CD4-positive, alpha-beta T cell treated with Interleukin-2 at 100 ng/mL for 4 hours (primary cell): ENCODE measurements at regions not wholly inside any gene's neighbourhood (a gene's known extent, or its start where the extent isn't known, plus 50 kb on each side); places are given as distances from the start of the nearest gene placed in this dataset.

Source experiments
- DNase-seq: peaks from one replicate; pipeline ENCODE4 v3.0.0-alpha.2; 2020; ENCODE audit warnings: low spot score

GRCh38 chr7:70986297-70986696 is 145.6 kb upstream of the GALNT17 start:
- no peak for DNase-seq

GRCh38 chr7:70994176-70994575 is 137.8 kb upstream of the GALNT17 start:
- no peak for DNase-seq

- no peak for DNase-seq
These were observed 134.7 kb upstream of the GALNT17 start for GRCh38 chr7:70997261-70997660.

GRCh38 chr7:71005109-71005508 is 126.8 kb upstream of the GALNT17 start:
- DNase-seq = no peak

DNA sequence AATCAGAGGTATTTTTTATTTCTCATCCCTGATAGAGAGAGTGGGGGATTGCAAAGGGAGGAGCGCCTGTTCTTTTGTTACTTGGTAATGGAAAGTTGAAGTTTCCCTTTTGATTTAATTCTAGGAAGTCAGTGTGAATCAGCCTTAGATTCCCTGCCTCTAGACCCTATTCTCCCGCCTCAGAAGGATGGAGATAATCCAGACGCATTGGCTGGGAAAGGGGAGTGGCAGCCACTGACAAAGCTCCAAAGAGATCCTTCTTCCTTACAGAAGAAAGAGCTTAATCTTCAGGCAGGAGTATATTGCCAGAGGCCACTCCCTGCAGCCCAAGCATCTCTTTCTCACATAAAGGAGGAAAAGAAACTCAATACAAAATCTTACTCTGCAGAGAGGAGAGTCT is 122.3 kb upstream of the GALNT17 start:
- no peak for DNase-seq

GRCh38 chr7:71015252-71015900 is 116.6 kb upstream of the GALNT17 start:
- DNase-seq = no peak

DNA sequence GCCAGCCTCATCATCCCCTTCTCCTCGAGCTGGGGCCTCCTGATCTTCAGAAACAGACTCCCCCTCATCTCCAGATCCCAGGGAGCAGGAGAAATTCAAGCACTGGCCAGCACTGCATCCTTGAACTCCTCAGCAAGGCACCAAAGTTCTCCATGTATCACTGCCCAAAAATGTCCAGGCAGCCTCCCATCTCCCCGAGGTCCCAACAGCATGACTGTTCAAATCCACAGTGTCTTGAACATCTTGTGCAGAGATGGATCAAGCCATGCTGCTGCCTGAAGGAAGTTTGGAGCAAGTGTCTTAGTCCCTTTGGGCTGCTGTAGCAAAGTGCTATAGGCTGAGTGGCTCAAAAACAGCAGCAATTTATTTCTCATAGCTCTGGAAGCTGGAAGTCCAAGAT is 115.5 kb upstream of the GALNT17 start:
- DNase-seq = no peak

- DNase-seq = no peak
These were observed 114.3 kb upstream of the GALNT17 start for GRCh38 chr7:71017602-71018001.

DNA sequence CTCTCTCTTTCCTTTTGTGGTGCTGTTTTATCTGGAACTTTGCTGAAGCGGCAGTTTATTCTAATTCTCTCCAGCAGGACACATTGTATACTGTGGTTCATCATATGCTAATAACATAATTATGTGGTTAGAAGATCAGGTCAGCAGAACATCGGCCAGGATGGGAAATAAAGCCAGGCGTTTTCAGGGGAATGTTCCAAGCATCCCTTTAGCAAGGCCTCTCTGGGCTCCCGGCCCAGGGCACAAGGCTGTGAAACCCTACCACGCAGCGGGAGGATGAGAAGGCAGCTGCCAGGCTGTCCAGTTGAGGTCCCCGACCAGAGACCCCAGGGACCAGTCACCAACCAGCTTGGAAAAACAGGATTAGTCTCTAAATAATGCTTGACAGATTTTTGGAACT is 112.2 kb upstream of the GALNT17 start:
- DNase-seq = no peak

- no peak for DNase-seq
These were observed 110.8 kb upstream of the GALNT17 start for GRCh38 chr7:71021131-71021530.

- no peak for DNase-seq
These were observed 105.3 kb upstream of the GALNT17 start for GRCh38 chr7:71026680-71027079.

DNA sequence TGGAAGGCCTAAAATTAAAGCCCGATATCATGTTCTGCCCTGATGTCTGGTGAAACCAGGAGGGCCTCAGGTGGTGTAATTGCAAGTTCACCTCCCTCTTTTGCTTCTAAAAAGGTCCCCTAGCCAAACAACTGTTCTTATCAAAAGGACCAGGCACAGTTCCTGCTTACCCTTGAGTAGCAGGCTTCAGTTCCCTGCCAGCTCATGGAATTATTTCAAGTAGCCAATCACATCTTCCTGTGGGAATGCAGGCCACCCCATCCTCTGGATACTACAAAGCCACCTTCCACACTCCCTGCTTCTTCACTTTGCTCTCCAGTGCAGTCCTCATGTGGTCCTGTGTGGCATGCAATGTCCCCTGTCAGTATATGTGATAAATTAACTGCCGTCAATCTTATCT is 97.7 kb upstream of the GALNT17 start:
- no peak for DNase-seq

DNA sequence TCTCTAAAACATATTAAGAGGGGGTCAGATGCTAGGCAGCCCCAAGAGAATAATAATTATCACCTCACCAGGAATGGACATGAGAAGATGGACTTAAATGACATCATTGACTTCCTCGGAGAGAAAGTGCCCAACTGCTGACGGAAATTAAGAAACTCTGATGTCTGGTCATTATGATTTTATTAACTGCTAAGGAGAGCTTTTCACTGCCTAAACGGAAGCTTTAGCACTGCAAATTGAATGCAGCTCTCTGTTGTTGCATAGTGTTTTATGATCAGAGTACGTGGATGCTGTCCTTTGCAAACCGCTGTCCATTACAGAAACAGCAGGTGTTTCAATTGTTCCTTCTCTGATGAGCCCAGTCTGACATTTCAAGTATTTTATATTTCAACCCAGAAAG is 89.4 kb upstream of the GALNT17 start:
- DNase-seq = no peak

DNA sequence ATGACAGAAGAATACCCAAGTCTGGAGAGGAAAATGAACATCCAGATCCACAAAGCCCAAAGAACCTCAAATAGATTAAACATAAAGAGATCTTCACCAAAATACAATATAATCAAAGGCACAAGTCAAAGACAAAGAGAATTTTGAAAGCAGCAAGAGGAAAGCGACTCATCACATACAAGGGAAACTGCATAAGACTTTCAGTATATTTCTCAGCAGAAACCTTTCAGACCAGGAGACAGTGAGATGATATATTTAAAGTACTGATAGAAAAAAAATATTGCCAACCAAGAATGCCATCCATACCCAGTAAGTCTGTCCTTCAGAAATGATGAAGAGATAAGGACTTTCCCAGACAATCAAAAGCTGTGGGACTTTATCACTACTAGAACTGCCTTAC is 81.5 kb upstream of the GALNT17 start:
- no peak for DNase-seq

- DNase-seq = no peak
These were observed 76.4 kb upstream of the GALNT17 start for GRCh38 chr7:71055504-71055903.

DNA sequence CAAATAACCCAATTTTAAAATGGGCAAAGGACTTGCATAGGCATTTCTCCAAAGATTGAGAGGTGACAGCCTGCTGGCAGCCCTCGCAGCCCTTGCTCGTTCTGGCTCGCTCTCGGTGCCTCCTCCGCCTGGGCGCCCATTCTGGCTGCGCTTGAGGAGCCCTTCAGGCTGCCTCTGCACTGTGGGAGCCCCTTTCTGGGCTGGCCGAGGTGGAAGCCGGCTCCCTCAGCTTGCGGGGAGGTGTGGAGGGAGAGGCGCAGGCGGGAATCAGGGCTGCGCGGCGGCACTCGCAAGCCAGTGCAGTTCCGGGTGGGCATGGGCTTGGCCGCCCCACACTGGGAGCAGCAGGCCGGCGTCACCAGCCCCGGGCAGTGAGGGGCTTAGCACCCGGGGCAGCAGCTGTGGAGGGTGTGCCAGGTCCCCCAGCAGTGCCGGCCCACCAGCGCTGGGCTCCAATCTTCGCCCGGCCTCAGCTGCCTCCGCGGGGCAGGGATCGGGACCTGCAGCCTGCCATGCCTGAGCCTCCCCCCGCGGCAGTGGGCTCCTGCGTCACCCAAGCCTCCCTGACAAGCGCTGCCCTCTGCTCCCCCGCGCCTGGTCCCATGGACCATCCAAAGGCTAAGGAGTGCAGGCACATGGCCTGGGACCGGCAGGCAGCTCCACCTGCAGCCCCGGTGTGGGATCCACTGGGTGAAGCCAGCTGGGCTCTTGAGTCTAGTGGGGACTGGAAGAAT is 54.0 kb upstream of the GALNT17 start:
- DNase-seq = no peak
